SK-N-MC (cell line): ENCODE measurements at regions not wholly inside any gene's neighbourhood (a gene's known extent, or its start where the extent isn't known, plus 50 kb on each side); places are given as distances from the start of the nearest gene placed in this dataset.

Experiments
- EZH2 ChIP-seq: fragments of 200-600 bp; sonication (generic); IDR thresholded peaks from one replicate; pipeline ENCODE4 v1.6.1; 2017; ENCODE audit warnings: antibody characterized with exemption
- POLR2AphosphoS5 ChIP-seq: IDR thresholded peaks from 2 replicates; pipeline ENCODE4 v1.6.1; 2012; ENCODE audit warnings: mild to moderate bottlenecking, low read depth, low read length, borderline replicate concordance

GRCh38 chr14:98177551-98177950 is 1094.4 kb downstream of the BCL11B start:
- TF ChIP-seq EZH2 (no peak), POLR2AphosphoS5 (no peak)
